ENCODE measurements at regions not wholly inside any gene's neighbourhood (a gene's known extent, or its start where the extent isn't known, plus 50 kb on each side); places are given as distances from the start of the nearest gene placed in this dataset.
"Not testable (repeated sequence)": the region's sequence is repeated elsewhere in the genome, so short reads cannot be mapped to it uniquely, and the experiment has no call there.

DNA sequence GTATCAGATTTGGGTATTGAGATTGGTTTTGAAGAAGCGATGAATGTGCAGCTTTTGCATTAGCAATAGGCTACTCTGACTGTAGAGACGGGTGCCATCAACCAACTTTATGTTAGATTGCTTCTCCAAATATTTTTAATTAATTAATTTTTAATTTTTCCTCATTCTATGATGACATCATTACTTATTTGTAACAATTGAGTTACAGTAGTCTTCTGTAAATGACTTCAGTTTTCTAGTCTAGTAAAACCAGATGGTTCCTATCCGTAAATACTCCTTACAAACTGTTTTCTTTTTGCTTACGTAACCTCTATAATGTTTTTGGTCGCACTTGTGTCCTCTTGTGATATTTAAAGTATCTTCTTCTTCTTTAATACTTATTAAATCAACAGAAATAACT is 118.1 kb downstream of the ZNF736 start:
- Histone ChIP-seq H3K4me1 (no peaks in the 10 kb centered on the region), H3K4me3 (no peak overlapping the region), H3K27me3 (no peaks in the 10 kb centered on the region), H3K9me3 (peaks cover 0 to 56% (median 27%) of the 10 kb centered on the region in 4 donors), H3K36me3 (no peaks in the 10 kb centered on the region), H3K27ac (no peak overlapping the region)
- WGBS, 5 donors = 84 to 91% (median 88%) methylated on average over 5 of the region's 5 CpGs
- DNase-seq = no peak
- TF ChIP-seq EP300 (IDR thresholded peaks at IDR 0.05) = no peak
- TF ChIP-seq POLR2A (IDR thresholded peaks at IDR 0.05) = no peak
- TF ChIP-seq, protein P1, sequence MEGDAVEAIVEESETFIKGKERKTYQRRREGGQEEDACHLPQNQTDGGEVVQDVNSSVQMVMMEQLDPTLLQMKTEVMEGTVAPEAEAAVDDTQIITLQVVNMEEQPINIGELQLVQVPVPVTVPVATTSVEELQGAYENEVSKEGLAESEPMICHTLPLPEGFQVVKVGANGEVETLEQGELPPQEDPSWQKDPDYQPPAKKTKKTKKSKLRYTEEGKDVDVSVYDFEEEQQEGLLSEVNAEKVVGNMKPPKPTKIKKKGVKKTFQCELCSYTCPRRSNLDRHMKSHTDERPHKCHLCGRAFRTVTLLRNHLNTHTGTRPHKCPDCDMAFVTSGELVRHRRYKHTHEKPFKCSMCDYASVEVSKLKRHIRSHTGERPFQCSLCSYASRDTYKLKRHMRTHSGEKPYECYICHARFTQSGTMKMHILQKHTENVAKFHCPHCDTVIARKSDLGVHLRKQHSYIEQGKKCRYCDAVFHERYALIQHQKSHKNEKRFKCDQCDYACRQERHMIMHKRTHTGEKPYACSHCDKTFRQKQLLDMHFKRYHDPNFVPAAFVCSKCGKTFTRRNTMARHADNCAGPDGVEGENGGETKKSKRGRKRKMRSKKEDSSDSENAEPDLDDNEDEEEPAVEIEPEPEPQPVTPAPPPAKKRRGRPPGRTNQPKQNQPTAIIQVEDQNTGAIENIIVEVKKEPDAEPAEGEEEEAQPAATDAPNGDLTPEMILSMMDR (IDR thresholded peaks at IDR 0.05) = no peak
- TF ChIP-seq POLR2AphosphoS5 (IDR thresholded peaks at IDR 0.05) = no peak
- intact Hi-C loops (cut with DNase I; ENCODE audit: low total_unique reads) = no loop called here

DNA sequence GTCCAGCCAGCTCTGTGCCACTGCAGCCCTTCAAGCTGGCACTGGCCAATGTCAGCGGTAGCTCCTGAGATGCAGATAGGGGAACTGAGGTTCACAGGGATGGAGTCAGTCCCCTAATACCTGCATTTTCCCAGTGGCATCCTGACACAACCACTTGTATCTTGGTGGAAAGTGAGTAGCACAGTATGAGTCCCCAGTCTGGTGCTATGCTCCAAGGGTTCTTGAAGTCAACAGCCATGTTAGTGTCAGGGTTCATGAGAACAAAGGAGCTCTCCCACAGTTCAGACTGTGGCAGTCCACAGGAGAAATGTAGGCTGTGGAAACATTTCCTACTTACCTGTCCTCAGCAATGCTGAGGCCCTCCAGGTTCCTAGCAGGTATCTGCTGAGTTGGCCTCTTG is 115.5 kb downstream of the ZNF736 start:
- no peak overlapping the region for H3K4me3 ChIP-seq
- TF ChIP-seq, protein P1 (IDR thresholded peaks at IDR 0.05) = no peak
- TF ChIP-seq POLR2AphosphoS5 (IDR thresholded peaks at IDR 0.05) (no peak), EP300 (IDR thresholded peaks at IDR 0.05) (no peak), POLR2A (IDR thresholded peaks at IDR 0.05) (no peak)
- no peaks in the 10 kb centered on the region for H3K36me3 ChIP-seq
- intact Hi-C loops (cut with DNase I; ENCODE audit: low total_unique reads) = no loop called here
- H3K27ac ChIP-seq = no peak overlapping the region
- WGBS, 5 donors = 90 to 100% (median 95%) methylated on average over 1 of the region's 1 CpG
- H3K27me3 ChIP-seq = no peaks in the 10 kb centered on the region
- H3K4me1 ChIP-seq = no peaks in the 10 kb centered on the region
- peaks cover 0 to 42% (median 26%) of the 10 kb centered on the region in 4 donors for H3K9me3 ChIP-seq
- no peak for DNase-seq

DNA sequence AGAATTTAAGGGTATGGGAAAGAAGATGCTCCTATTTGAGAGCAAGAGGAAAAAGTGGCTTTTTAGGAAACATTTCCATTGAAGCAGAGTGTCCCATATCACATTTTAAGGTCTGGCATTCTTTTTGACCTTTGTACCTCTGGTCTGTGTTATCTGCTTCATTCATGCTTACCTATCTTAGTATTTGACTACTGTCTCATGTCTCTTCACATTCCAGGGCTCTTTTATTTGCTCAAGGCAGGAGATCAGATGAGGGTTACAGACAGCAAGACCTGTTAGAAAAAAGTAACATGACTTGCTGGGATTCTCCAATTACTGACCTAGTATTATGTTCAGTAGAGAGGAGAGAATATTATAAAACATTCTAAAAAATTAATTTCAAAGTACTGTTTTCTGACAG is 111.7 kb downstream of the ZNF736 start:
- H3K27me3 ChIP-seq; H3K36me3 ChIP-seq; H3K4me1 ChIP-seq; intact Hi-C loops (cut with DNase I; ENCODE audit: low total_unique reads); H3K4me3 ChIP-seq; H3K27ac ChIP-seq; DNase-seq: not testable (repeated sequence)
- H3K9me3 ChIP-seq = peaks cover 0 to 47% (median 25%) of the 10 kb centered on the region in 4 donors

DNA sequence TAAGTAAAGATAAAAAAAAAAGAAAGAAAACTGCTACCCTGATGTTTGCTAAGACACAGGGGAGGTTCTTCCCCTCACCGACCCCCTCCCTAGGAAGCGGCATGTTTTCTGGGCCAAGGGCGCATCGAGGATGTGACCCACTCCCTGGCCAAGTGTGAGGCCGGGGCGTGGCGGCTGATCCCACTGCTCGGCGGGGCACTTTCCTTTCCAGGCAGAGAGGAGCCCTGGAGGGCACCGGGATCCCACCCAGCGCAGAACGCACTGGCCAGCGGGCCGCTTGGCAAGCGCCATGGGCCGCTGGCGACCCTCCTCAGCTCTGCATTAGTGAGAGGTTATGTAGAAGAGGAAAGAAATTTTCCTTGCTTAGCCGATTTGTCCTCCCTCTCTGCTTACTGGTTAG is 93.4 kb downstream of the ZNF736 start:
- H3K36me3 ChIP-seq = no peaks in the 10 kb centered on the region

More for the DNA sequence above, 93.4 kb downstream of the ZNF736 start:
- Histone ChIP-seq H3K27me3 (no peaks in the 10 kb centered on the region), H3K4me3 (no peak overlapping the region), H3K27ac (no peak overlapping the region), H3K4me1 (no peaks in the 10 kb centered on the region), H3K9me3 (peaks cover 0 to 55% (median 35%) of the 10 kb centered on the region in 4 donors)
- DNase-seq = no peak
- intact Hi-C loops (cut with DNase I; ENCODE audit: low total_unique reads) = no loop called here
- WGBS, 5 donors = 89 to 97% (median 92%) methylated on average over 15 to 18 of the region's 18 CpGs
- no peak for TF ChIP-seq EP300 (IDR thresholded peaks at IDR 0.05)
- TF ChIP-seq, protein P1 (IDR thresholded peaks at IDR 0.05) = no peak
- TF ChIP-seq POLR2AphosphoS5 (IDR thresholded peaks at IDR 0.05) = no peak
- no peak for TF ChIP-seq POLR2A (IDR thresholded peaks at IDR 0.05)
